ENCODE measurements at regions not wholly inside any gene's neighbourhood (a gene's known extent, or its start where the extent isn't known, plus 50 kb on each side); places are given as distances from the start of the nearest gene placed in this dataset.

DNA sequence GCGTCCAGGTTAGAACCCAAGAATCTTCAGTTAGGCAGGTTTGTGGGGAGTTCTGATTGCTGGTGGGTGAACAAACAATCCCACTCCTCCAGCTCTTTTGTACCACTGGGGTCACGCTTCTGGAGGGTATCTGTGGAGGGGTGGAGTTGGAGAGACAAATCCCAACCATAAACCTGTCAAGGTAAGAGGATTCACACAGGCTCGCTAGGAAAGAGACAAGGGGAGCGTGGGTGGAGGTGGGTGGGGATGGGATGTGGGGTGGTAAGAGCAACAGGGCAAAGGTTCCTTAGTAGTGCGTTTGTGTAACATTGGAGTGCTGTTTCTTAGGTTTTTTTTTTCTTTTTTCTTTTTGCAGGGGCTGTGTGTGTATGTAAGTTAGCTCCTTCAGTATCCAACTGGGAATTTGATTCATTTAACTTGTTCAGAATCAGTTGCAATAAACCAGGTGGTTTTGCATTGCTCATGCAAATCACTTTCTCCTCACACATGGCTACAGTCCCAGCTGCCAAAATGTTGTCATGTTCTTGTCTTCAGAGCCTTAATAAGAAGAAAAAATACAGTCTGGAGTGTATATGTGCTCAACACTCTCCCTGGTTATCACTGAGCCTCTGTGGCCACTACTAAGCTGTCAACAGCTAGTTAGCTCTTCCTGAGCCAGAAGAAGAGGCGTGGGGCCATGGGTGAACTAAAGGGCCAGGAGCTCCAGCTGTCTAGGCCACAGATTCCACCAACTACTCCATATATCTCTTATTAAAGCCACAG lies 164.0 kb upstream of the RAD23B start:
- DNase-seq (ENCODE audit: low spot score): no peak

DNA sequence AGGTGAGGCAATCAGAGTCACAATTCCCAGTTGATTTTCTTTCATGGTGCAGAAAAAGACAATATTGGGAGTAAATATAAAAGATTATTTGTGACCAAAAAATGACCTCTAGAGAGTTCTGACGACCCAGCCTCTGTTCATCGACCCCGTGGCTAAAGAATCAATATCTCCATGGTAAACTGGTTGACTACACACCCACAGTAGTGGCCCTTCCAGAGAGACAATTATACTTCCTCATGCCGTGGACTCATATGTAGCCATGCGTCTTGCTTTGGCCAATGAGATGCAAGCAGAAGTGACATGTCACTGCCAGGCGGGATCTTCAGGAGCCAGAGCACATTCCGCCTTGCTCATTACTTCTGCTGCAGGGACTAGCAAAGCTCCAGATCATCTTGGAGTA lies 163.3 kb upstream of the RAD23B start:
- no peak for DNase-seq (ENCODE audit: low spot score)

DNA sequence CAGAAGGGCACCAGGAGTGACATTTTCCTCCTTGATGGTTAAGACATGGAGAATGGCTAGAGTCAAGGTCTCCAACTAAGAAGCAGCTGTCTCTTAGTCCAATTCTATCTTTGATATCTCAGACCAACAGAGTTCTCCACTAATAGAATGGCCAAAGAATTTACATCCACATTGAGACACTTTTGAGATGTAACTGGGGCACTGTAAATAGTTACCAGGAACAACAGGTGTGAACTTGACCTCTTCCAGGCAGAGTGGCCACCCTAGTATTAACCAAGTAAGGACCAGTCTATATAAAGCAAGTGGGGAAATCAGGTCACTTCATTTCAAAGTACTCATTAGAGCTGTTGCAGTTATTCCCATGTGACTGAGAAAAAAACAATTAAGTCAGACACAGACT lies 159.7 kb upstream of the RAD23B start:
- no peak for DNase-seq (ENCODE audit: low spot score)

DNA sequence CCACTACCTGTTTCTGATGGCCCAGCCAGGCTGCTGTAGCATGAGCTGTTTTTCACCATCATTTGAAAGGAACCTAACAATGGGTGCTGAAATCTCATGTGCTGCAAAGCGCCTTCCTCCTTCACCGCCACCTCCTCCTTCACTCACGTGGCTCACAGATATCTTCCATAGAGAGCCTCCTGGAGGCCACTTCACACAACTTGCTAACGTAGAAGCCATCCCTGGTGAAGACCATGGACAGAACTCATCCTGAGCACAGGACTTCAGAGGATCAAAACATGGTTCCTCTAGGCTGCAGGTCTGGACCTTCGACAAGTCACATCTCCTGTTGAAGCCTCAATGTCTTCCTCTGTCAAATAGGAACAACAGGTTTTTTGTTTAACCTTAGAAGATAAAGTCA lies 155.5 kb upstream of the RAD23B start:
- no peak for DNase-seq (ENCODE audit: low spot score)

DNA sequence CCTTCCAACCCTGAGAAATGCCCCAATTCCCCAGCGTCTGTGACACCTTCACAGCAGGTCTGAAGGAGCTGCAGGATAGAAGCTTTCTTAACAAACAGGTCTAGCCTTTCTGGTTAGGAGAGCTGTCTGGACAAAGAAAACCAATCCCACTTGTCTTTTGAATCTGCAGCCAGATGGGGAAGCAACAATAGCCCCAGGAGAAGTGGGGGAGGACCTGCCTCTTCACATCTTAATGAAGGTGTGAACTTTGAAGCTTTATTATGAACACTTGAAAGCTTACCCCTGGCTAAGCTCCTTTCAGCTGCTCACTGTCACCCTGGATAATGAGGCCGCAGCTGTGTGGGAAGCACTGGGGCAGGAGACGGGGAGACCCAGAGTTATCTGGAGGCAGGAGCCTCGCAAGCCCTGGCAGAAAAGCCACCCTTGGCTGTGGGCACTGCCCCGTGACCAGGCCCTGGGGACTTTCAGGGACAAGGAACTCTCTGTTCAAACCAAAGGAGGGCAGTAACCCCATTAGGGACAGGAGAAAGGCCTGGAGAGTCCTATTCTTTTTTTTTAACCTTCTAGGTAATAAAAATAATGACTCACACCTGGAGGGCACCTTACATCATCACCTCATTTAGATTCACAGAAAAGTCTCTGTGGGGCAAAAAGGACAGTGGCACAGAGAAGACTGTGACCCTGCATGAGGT lies 151.8 kb upstream of the RAD23B start:
- no peak for DNase-seq (ENCODE audit: low spot score)

DNA sequence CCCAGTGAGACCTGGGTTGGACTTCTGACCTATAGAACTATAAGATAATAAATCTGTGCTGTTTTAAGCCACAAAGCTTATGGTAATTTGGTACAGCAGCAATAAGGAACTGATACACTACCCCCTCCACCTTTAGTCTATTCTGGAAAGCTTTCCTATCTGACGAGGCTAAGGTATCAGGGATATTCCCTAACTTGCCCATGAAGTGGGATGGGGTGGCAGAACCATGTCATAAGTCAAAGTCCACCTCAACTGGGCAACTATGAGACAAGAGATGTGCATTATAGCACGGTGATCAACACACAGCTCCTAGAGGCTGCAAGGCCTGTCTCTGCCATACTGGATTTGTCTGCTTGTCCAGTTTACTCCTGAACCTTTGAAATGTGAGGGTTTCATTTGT lies 146.8 kb upstream of the RAD23B start:
- DNase-seq (ENCODE audit: low spot score): no peak

DNA sequence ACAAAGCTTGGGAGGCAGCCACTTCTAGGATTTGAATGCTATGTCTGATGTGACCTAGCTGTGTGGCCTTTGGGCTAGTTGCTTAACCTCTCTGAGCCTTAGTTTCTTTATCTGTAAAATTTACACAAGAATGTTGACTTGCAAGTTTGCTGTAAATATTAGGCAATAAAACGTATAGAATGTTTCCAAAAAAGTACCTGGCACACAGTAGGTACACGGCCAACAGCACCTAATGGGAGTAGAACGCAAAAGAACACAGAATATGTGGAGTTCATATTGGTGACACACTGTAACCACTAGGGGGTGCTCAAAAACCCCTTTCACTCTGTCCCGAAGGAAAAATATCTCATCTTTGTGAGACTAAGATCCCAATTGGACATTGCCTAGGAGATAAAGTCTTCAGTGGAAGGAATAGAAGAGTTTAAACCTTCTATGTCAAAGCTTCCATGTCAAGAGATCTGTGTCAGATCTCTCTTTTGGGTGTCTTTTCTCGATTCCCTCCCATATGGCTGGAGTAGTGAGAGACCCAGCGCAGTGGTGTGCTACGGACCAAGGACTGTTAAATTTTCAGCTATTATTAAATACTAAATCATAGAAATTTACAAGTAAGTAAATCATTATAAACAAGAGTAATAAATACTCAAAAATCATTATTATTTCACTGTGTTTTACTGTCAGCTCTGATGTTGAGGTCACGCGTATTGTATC lies 145.4 kb upstream of the RAD23B start:
- DNase-seq (ENCODE audit: low spot score): peak; percentile 38

DNA sequence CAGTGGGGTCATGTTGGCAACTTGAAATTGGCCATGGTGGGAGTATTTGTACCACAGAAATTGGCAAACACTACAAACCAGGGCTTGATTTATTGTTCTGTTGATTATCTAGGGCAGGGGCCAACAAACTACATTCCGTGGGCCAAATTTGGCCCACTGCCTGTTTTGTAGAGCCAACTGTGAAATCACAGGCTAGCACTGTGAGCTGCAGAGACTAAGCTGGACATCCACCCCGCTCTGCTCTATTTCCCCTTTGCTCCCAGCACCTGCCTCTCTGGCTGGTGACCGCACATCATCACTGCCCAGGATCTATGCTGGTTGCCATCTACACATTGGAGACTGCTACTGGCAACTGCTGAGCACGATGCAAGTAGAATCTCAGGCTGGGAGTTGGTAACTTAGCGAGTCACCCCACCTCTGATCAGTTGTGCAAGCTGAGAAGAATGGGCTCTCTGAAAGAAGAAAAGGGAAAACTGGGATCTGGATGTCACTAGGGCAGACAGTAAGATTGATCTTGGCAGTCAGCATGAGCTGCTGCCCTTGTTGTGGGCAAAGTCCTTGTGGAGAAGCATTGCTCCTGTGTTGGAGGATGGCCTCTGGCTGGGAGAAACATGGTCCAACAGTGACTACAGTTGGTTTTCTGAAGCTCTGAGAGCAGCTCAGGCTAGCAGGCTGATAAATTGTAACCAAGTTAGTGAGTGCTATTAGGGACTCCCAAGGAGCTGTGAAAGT lies 144.7 kb upstream of the RAD23B start:
- no peak for DNase-seq (ENCODE audit: low spot score)

DNA sequence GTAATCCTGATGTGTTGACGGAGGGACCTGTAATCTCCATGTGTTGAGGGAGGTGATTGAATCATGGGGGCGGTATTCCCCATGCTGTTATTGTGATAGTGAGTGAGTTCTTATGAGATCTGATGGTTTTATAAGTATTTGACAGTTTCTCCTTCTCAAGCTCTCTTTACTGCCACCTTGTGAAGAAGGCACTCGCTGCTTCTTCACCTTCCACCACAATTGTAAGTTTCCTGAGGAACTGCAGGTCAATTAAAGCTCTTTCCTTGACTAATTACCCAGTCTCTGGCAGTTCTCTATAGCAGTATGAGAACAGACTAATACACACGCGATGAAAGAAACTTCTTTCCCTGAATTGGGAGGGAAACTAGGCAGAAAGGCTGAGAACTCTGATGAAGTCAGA lies 141.1 kb upstream of the RAD23B start:
- DNase-seq (ENCODE audit: low spot score): no peak

DNA sequence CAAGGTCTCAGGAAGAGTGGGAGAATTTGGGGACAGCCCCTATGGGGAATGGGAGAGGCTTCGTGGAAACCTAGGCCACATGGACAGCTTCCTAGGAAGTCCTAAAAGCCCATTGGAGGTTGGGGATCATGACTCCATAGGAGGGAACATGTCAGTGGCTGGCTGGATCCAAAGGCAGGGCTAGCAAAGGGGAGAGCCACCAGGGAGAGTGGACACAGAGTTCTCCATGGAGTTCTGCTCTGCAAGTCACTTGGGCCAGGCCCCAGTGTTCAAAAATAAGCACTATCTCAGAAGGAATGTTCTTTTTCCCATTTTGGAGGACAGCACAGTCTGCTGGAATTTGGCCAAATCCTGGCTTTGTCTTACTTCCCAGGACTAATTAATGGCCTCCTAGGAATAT lies 140.6 kb upstream of the RAD23B start:
- DNase-seq (ENCODE audit: low spot score): no peak

DNA sequence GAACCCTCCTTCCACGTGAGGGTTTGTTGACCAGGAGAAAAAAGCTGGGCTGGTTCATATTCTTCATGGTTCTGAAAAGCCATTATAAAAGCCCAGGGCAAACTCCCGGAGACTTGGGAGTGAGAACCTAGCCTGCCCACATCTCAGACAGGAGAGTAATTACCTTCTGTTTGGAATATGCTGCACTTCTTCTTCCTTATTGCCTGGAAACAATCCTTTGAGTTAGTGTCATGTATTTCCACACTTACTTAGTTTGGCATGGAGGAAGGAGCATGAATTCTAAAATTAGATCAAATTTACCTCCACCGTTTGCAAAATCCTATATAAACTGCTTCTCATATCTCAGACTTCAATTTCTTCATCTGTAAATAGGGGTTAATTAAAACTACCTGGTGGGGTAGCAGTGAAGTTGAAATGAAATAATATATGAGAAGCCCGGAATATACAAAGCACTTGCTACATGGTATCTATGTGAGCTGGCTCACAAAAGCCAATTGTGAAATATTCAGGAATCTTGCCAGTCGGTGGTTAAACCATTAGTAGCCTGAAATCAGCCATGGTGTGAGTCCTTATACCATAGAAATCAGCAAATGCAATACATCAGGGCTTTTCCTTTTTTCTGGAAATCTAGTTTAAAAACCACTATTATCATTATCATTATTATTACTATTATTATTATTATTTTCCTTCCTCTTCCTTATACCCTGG lies 140.0 kb upstream of the RAD23B start:
- no peak for DNase-seq (ENCODE audit: low spot score)

DNA sequence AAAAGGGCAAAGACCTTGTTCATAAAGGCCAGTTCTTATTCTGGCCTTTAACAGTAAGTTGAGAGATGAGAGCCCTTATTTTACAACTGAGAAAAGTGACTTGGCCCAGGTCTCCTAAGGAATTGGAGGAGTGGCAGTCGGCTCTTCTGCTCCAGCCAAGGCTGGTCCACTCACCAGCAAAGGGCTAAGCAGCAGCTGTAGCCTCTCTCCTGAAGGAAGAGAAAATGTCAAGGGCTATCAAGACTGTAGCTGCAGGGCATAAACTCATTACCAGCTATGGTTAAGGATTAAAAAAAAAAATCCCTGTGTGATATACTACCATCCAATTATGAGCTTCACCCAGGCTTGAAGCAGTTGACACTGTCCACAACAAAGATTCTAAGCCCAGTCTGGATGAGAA lies 138.6 kb upstream of the RAD23B start:
- no peak for DNase-seq (ENCODE audit: low spot score)

DNA sequence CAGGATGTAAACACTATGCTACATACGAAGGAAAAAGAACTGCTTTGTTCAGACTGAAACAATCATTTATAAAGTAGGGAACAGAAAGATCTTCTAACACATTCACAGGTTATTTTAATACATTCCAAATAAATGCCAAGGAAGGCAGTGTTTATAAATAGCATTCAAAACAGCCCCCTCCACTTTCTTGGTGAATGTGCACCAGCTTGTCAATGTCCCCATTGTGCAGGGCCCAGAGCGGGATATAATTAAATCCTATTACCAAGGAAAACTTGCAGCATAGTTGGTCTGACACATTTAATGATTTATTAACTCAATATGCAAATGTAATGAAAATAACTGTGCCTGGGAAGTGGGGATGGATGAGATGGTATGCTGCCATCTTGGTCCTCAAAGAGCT lies 135.9 kb upstream of the RAD23B start:
- DNase-seq (ENCODE audit: low spot score): no peak

DNA sequence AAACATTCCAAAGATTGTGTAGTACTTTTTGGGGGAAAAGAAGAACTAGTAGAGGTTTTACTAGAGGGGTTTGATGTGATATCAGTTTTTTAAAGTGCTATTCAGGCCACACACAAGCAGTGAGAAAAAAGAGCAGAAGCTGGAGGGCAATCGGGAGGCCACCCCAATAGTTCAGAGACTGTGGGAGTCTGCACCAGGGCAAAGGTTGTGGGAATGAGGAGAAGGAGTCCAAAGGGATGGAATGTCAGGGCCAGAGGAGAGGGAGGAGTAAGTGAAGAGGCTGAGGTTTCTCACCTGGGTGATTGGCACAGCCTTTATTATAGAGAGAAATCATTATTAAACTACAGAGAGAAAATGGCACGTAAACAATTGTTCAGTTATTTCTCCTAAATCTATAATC lies 134.9 kb upstream of the RAD23B start:
- no peak for DNase-seq (ENCODE audit: low spot score)

DNA sequence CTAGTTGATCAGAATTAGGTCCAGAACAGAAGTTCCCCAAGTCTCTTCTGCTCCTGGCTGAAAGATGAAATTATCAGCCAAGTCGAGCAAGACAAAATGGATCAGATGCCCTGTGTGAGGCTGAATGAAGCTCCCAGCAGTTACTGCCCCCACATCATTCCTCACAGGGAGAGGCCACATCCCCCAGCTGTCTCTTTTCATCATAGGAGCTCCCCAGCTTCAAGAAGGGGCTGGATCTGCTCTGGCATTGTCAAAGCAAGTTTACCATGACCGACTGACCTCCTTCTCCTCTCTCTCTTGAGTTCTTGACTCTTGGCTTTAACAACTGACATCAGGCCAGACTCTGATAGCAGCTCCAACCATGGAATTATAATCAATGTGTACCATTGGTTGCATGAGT lies 133.3 kb upstream of the RAD23B start:
- DNase-seq (ENCODE audit: low spot score): no peak

DNA sequence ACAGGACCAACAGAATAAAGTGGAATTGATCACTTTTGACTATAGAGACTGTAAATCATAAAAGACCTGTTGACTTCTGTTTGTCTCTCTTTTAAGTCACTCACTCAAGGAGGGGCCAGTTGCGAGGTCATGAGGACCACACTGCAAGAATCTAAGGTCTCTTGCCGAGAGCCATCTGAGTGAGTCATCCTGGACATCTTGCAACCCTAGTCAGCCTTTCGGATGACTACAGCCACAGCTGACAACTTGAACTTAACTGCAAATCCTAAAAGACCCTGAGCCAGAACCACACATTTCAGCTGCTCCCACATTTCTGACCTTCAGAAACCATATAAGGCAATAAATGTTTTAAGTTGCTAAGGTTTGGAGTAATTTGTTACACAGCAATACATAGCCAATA lies 129.7 kb upstream of the RAD23B start:
- no peak for DNase-seq (ENCODE audit: low spot score)

DNA sequence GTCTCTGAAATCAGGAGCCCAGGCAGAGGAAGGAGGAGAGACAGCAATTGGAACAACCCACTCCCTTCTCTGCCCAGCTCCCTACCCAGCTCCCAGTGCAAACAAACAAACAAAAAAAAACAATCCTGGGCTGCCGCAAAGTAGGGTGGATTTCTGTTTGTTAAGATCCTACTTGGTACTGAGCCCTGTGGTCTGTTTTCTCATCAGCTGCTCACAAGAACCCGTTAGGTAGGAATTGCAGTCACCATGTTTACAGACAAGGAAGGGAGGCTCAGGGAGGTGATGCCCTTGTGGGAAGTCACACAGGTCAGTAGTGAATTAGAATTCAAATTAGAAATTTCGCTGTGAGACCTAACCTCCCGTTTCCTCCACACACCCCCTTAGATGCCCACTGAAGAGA lies 128.8 kb upstream of the RAD23B start:
- DNase-seq (ENCODE audit: low spot score): no peak

DNA sequence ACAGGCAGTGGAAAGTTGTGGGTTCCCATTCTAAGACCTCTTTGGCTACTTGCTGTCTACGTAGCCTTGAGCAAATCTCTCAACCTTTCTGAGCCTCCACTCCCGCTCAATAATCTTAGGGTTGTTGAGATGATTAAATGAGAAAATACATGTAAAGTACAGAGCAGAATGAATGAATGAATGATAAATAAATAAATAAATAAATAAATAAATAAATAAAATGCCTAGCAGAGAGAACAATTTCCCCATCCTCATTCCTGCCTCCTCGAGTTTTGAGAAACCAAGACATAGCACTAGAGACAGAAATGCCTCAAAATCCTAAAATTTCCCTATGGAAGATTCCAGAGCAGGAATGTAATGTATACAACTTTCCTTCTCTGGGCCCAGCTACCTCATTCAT lies 128.3 kb upstream of the RAD23B start:
- DNase-seq (ENCODE audit: low spot score): no peak

DNA sequence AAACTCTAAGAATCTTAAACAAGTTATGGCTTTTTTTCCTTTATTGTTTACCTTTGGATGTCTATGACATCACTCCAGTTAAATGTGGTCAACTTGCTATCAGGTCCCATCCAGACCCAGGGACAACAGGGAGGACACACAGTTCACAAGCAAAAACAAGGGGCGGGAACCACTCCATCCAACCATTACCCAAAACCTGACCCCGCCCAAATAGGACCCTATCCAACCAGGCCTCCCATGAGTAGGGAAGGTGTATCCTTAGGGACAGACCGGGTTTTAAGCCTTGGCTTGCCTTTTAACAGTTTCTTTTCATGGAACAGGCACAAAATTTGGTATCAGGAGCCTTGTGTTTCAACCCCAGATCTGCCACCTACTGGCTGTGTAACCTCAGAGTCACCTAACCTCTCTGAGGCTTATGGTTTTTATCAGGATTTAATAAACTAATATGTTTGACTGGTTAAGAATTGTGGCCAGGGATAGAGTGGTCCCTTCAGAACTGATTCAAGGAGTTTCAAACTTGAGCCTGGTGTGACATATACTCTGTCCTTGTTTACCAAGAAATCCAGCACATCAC lies 127.7 kb upstream of the RAD23B start:
- no peak for DNase-seq (ENCODE audit: low spot score)

DNA sequence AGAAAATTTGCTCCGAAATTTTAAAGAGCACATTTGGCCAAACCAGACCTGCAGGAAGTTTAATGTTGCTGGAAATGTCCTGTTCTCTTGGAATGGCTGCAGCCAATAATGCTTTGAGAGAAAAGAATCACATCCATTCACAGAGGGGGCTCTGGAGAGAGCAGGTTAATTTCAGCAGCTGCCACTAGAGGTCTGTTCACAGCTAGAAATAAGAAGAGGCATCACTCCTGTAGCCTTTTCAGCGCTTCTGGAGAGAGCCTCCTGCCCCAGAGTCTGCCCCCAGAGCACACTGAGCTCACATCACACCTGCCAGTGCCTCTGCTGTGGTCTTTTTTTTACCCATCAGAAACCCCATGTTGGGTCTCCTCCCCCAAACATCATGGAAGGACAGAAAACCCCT lies 124.8 kb upstream of the RAD23B start:
- DNase-seq (ENCODE audit: low spot score): peak; percentile 16

DNA sequence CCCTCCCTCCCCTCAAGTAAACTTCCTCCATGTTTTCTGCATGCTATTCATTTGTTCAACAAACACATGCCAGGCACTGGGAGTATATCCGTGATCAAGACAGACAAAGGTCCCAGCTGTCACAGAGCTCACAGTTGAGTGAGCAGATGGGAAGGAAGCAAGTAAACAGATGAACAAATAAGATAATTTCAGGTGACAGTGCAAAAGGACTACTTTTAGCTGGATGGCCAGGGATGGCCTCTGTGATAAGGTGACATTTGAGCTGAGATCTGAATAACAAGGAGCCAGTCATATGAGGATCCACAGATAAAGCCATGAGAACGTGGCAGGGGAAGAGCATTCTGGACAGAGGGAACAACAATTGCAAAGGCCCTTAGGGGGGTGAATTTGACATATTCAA lies 121.7 kb upstream of the RAD23B start:
- no peak for DNase-seq (ENCODE audit: low spot score)

DNA sequence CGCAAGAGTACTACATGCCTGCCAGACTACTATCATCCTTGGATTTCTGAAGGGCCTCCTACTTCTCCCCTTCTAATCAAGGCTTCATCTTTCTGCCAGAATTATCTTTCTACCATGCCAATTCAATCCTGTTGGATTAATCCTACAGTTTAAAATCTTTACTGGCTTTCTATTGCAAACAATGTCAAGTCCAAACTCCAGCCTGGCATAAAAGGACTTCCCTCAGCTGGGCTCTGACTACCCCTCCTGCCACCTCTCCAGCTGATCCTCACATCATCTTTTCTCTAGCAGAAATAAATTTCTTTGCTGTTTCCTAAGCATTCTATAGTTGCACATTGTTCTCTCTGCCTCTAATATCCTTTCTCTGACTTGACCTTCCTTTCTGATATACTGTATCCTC lies 119.7 kb upstream of the RAD23B start:
- DNase-seq (ENCODE audit: low spot score): no peak

Measured in hepatic stellate cell (primary cell).